IMR-90 (cell line): ENCODE measurements at regions not wholly inside any gene's neighbourhood (a gene's known extent, or its start where the extent isn't known, plus 50 kb on each side); places are given as distances from the start of the nearest gene placed in this dataset.

ENCODE experiments used
- BHLHE40 ChIP-seq: fragments of 150-350 bp; IDR thresholded peaks from 2 replicates; pipeline ENCODE4 v1.6.1; 2016; ENCODE audit warnings: mild to moderate bottlenecking, low read depth, low read length
- CEBPB ChIP-seq: IDR thresholded peaks from 2 replicates; pipeline ENCODE4 v1.6.1; 2012; ENCODE audit warnings: low read depth, low read length, improper control_type of control experiment
- CHD1 ChIP-seq: IDR thresholded peaks from 2 replicates; pipeline ENCODE4 v1.6.1; 2012; ENCODE audit warnings: low read depth, low read length, improper control_type of control experiment
- CTCF ChIP-seq: conservative IDR thresholded peaks from 2 replicates; pipeline ENCODE4 v1.5.1; 2012; ENCODE audit warnings: mild to moderate bottlenecking, low read depth, low read length, improper control_type of control experiment
- MAFK ChIP-seq: IDR thresholded peaks from 2 replicates; pipeline ENCODE4 v1.6.1; 2012; ENCODE audit warnings: low read depth, low read length, improper control_type of control experiment
- MAZ ChIP-seq: IDR thresholded peaks from 2 replicates; pipeline ENCODE4 v1.6.1; 2012; ENCODE audit warnings: low read depth, mild to moderate bottlenecking, low read length, improper control_type of control experiment, moderate library complexity, borderline replicate concordance
- MXI1 ChIP-seq: IDR thresholded peaks from 2 replicates; pipeline ENCODE4 v1.6.1; 2012; ENCODE audit warnings: low read depth, mild to moderate bottlenecking, low read length, moderate library complexity, borderline replicate concordance
- POLR2A ChIP-seq: IDR thresholded peaks from 2 replicates; pipeline ENCODE4 v1.6.1; 2012; ENCODE audit warnings: mild to moderate bottlenecking, low read depth, low read length
- RAD21 ChIP-seq: IDR thresholded peaks from 2 replicates; pipeline ENCODE4 v1.6.1; 2012; ENCODE audit warnings: low read length, improper control_type of control experiment
- RCOR1 ChIP-seq: IDR thresholded peaks from 2 replicates; pipeline ENCODE4 v1.6.1; 2012; ENCODE audit warnings: mild to moderate bottlenecking, low read length, improper control_type of control experiment; ENCODE audit not compliant: insufficient replicate concordance
- RFX5 ChIP-seq: IDR thresholded peaks from 2 replicates; pipeline ENCODE4 v1.8.0; 2012; ENCODE audit warnings: low read depth, mild to moderate bottlenecking, low read length, moderate library complexity
- SMC3 ChIP-seq: fragments of 150-350 bp; IDR thresholded peaks from 2 replicates; pipeline ENCODE4 v1.6.1; 2016; ENCODE audit warnings: low read depth, mild to moderate bottlenecking, antibody characterized with exemption, low read length, moderate library complexity
- USF2 ChIP-seq: fragments of 150-350 bp; IDR thresholded peaks from 2 replicates; pipeline ENCODE4 v1.6.1; 2017; ENCODE audit warnings: mild to moderate bottlenecking, antibody characterized with exemption, low read length, low read depth
- TF ChIP-seq, protein P1 (sequence below): fragments of 150-350 bp; IDR thresholded peaks from 2 replicates; pipeline ENCODE4 v1.6.1; 2016; ENCODE audit warnings: low read depth, mild to moderate bottlenecking, low read length, moderate library complexity, borderline replicate concordance

- TF ChIP-seq CTCF (no peak), MAZ (no peak), RFX5 (no peak), CEBPB (no peak), SMC3 (no peak), USF2 (no peak), RAD21 (no peak), POLR2A (no peak), MXI1 (no peak), RCOR1 (no peak), BHLHE40 (no peak), CHD1 (no peak), MAFK (no peak)
- TF ChIP-seq, protein P1, sequence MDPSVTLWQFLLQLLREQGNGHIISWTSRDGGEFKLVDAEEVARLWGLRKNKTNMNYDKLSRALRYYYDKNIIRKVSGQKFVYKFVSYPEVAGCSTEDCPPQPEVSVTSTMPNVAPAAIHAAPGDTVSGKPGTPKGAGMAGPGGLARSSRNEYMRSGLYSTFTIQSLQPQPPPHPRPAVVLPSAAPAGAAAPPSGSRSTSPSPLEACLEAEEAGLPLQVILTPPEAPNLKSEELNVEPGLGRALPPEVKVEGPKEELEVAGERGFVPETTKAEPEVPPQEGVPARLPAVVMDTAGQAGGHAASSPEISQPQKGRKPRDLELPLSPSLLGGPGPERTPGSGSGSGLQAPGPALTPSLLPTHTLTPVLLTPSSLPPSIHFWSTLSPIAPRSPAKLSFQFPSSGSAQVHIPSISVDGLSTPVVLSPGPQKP = no peak
Observed at GRCh38 chr22:27144321-27144720, 486.9 kb downstream of the MIAT start.
